Astrocyte of the hippocampus (primary cell): ENCODE measurements at regions not wholly inside any gene's neighbourhood (a gene's known extent, or its start where the extent isn't known, plus 50 kb on each side); places are given as distances from the start of the nearest gene placed in this dataset.
A peak's percentile ranks its signal among the peaks of the same experiment; 100 is the strongest.
"Not testable (repeated sequence)": the region's sequence is repeated elsewhere in the genome, so short reads cannot be mapped to it uniquely, and the experiment has no call there.

Experiments
- DNase-seq: peaks from one replicate; pipeline ENCODE4 v3.0.0; 2011; ENCODE audit warnings: low read depth, low spot score

GRCh38 chr13:30520571-30520970, 54.8 kb upstream of the HMGB1 start:
- DNase-seq: peak; percentile 13

DNA sequence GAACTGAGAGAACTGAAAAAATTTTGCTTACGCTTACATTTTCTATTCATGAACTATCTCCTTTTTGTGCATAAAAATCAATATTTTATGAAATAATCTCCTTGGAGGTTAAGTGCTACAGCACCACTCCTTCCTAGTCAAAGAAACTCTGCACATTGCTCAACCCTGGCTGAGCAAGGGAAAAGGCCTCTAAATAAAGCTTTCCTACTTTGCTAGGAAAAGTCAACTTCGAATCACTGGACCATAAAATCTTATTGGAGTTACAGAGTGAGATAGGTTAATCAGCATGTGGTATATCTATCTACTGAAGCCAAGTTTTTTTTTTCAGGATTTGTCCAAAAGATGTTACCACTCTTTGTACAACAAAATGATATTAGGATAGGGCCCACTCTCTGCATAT, 57.5 kb upstream of the HMGB1 start:
- DNase-seq: no peak

- DNase-seq: not testable (repeated sequence)
Measured at GRCh38 chr13:30523817-30524216, 58.1 kb upstream of the HMGB1 start.

- DNase-seq: not testable (repeated sequence)
Measured at GRCh38 chr13:30525212-30525611, 59.5 kb upstream of the HMGB1 start.

DNA sequence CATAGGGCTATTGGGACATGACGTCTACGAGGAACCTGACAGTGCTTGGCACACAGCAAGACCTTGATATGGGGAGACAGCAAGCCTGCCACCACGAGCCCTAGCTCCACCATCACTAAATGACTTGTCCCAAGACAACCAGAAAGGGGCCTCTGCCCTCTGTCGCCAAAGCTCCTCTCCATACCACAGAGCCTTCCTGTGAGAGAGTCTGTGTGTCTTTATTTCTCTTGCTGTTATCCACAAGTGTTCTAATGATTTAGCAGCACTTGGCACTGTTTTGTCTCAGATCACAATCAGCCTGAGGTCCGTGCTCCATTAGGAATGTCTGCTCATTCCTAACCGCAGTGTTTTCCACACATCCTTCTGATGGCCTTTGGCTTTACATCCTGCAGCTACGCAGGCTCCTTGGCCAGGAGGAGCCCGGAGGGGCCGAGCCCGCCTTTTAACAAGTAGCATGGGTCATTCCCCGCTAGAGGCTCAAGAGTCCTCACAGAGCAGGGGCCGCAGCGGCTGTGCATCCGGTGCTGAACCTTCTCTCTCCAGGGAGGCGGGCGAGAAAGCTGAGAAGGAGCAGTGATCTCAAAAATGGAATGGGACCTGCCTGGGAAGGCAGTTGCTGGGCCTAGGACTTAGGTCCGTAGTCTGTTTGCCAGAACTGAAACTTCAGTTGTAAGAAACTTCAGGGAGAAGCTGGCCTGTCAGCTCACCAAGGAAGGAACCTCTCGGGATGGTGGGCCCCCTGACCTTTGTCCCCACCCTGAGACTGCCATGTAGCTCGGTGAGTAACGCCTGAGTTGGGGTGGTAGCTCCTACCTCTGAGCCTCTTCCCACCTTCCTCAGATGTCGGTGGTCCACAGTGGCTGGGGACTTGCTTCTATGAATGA, 61.1 kb upstream of the HMGB1 start:
- DNase-seq: no peak

DNA sequence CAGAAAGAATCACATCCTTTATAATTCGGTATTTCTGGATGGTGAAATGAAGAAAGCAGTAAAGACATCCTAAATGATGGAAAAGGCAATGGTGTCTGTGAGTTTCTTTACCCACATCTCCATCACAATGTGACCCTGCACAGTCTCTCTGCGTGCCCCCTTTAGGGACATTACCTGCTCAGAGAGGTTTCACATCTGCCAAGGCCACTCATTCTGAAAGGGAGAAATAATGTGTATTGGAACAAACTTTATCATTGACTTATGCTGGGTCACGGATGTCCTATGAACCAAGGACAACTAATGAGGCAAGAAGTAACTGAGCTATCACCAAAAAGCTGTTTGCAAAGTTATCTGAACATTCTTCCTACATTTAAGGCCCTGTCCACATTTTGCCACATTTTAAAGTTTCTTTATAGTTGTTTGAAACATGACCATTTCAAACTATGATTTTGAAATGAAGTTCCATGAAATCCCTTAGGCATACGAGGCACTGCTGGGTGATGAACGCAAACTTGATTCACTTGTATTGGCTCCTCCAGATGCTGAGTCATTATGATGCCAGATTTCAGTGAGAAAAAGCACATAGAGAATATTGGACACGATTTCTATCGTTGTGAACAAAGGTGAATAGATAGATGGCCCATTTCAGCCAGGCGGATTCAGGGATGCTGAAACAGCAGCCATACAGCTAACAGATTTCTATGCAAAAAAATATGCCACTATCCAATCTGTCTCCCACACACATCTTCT, 63.5 kb upstream of the HMGB1 start:
- no peak for DNase-seq

DNA sequence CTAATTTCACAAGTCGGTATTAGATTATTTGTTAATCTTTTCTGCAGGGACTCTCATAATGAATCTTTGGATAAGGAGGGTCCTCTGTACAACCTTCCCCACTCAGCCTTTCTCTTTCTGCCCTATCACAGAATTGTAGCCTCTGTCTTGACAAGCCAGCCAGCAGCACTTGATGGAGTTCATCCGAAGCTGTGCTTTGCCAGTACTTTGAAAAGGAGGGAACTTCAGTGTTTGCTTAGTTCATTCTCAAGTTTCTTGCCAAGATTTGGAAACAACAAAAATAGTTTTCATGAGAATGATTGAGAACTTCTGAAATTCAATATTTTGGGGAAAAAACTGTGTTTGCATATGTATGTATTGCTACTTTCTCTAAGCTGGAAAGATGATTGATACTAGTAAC, 69.3 kb upstream of the HMGB1 start:
- DNase-seq: no peak

DNA sequence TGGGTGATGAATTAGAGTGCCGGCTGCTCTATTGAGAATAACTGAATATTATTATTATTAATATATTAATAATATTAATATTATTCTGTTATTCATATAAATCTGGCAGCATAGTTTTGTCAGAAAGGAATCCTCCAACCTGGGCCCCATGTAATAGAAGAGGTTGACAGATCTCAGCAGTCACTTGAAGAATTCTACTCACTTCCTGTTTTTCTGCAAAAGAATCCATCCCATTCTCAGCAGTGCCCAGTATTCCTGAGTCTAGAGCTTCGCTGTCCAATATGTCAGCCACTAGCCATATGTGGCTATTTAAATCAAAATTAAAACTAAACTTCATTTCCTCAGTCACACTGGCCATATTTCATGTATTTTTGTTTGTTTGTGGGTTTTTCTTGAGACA, 72.4 kb upstream of the USPL1 start:
- no peak for DNase-seq

GRCh38 chr13:30548046-30548445, 69.7 kb upstream of the USPL1 start:
- not testable (repeated sequence) for DNase-seq

DNA sequence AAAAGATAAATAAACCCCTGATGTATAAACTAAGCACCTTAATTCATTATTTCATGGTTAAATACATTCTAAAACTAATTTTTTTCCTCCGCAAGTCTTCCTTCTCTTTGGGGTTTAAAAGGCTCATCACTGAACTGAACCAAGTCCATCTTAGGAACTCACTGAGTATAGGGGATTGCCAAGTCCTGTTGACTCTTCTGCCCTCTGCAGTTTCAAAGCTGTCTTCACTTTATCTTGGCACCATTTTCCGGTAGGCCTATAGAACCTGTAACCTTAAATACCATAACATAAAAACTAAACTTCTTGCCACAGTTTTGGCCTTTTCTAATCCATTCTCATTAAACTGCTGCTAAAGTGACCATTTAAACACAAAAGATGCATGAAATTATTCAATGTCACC, 66.5 kb upstream of the USPL1 start:
- DNase-seq: no peak

- no peak for DNase-seq
Measured at GRCh38 chr13:30552567-30552966, 65.2 kb upstream of the USPL1 start.

DNA sequence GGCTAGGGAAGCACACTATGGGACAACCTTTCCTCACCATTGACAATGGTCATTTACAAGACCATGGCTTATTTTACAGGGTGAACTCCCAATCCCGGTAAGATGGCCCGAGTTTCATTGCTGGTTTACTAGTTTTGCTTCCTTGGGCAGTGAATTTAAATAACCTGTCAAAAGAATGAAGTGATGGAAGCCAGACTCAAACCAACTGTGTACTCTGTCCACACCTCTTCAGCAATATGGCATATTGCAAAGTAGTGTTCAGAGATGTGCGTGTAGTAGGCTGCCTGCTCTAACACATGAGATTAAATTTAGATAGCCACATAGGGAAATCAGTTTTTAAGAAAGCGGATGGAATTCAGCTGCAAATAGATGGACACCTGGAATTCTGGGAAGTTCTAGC, 58.4 kb upstream of the USPL1 start:
- no peak for DNase-seq

GRCh38 chr13:30560212-30560611, 57.5 kb upstream of the USPL1 start:
- no peak for DNase-seq

- no peak for DNase-seq
Measured at GRCh38 chr13:30561511-30561910, 56.2 kb upstream of the USPL1 start.

DNA sequence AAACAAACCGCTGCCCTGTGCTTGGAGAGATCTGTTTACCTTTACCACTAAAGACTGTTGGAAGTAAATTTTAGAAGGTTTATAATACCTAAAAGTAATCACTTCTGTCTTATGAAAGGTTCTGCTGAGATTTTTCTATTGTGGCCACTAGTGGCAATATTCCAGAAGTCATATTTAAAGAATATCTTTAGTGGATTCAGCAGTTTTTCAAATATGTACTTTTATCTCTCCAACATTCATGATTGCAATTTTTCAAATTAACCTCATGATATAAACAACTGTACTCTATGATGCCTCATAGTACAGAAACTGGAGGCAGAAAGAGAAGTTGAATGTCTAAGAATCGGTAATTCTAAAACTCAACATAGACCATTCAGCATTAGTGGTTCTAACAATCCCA, 53.2 kb upstream of the USPL1 start:
- no peak for DNase-seq

GRCh38 chr13:30565658-30566057, 52.1 kb upstream of the USPL1 start:
- DNase-seq: peak; percentile 38

DNA sequence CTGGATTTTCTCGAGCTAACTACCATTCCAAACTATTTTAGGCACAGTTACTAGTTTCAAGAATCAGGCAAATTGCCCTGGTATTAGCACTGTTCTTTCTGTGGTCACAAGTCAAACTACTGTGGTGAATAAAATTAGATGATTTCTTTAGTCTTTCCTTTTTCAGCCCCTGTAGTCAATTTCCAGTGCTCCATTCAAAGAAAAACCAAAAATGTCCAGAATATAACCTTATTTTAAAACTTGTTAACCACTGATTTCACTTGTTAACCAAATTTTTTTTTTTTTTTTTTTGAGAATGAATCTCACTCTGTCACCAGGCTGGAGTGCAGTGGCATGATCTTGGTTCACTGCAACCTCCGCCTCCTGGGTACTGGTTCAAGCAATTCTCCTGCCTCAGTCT, 50.6 kb upstream of the USPL1 start:
- peak; percentile 59 for DNase-seq
